ENCODE measurements at regions not wholly inside any gene's neighbourhood (a gene's known extent, or its start where the extent isn't known, plus 50 kb on each side); places are given as distances from the start of the nearest gene placed in this dataset.

DNA sequence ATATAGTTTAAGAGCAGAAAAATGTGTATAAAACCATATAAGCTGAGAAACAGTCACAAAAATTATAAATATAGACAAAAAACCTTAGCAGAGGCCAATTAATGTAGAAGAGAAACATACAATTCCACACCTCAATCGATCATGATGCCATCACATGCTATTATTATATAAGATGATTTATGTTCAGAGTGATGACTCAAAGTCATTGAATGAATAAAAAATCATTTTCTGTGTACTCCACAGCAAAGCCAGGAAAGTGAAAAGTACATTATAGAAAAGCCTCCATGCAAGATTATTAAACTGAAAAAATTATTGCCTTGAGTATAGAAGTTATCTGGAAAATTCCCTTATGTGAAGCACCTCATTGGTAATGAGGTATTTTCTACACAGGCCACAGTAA is 229.2 kb upstream of the PPFIA2 start:
- ATAC-seq, result no peak

DNA sequence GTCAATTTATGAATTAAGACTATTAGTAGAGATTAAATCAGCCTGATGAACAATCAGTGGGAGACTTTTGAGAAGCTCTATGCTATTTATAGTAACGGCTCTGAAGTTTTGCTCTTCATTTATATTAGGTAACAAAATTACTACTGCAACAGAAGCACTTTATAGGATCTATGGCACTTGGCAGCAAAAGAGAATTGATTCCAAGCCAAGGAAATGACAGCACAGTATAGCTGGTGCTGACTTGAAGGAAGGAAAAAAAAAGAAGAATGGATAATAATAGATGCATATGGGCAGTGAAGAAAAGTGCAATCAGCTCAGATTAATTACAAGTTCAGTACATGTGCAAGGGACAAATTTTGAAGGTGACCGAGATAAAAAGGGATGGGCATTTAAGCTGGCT is 228.2 kb upstream of the PPFIA2 start:
- intact Hi-C loops (cut with DNase I), result no loop called here
- no peak for ATAC-seq
- no peak for DNase-seq (ENCODE audit: low spot score)

More for the DNA sequence above, 229.2 kb upstream of the PPFIA2 start:
- DNase-seq (ENCODE audit: low spot score), result no peak
- intact Hi-C loops (cut with DNase I), result no loop called here

DNA sequence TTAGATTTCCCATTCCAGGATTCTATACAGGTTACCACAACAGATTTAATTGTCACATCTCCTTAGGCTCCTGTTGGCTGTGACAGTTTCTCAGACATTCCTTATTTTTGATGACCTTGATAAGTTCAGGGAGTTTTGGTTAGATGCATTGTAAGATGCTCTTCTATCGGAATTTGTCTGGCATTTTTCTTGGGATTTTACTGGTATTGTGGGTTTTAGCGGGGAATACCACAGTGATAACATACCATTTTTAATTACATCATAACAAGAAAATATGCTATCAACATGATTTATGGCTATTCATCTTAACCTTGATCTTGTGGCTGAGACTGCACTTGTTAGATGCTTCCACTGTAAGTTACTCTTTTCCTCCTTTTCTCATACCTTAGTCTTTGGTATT is 217.5 kb upstream of the PPFIA2 start:
- intact Hi-C loops (cut with DNase I), result no loop called here
- ATAC-seq (no peak), DNase-seq (ENCODE audit: low spot score) (no peak)

DNA sequence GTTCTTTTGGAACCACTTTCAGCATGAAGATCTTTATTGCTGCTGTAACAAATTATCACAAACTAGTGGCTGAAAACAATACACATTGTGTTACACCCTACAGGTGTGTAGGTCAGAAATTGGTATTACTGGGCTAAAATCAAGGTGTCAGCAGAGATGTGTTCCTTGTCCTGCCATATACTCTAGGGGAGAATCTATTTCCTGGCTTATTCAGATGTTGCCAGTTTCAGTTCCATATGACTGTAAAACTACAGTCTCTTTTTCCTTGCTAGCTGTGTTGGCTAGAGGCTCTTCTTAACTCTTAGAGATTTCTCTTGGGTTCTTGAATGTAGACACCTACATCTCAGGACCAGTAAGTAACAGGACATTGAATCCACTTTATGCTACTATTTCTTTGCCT is 215.6 kb upstream of the PPFIA2 start:
- DNase-seq (ENCODE audit: low spot score), result no peak
- intact Hi-C loops (cut with DNase I), result no loop called here
- no peak for ATAC-seq

DNA sequence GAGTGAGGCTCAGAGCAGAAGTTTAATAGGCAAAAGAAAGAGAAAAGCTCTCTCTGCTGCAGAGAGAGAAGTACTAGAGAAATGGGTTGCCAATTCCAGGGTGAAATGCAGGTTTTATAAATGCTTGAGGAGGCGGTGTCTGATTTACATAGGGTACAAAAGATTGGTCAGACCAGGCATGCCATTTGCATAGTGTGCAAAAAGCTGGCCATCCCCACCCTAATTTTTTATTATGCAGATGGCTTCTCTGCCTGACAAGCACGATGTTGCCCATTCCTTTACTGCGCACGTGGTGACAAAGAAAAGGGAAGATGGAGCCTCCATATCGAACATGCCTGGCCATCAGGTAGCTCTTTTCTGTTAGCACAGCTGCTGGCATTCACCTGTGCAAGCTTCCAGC is 209.3 kb upstream of the PPFIA2 start:
- ATAC-seq (no peak), DNase-seq (ENCODE audit: low spot score) (no peak)
- intact Hi-C loops (cut with DNase I), result no loop called here

DNA sequence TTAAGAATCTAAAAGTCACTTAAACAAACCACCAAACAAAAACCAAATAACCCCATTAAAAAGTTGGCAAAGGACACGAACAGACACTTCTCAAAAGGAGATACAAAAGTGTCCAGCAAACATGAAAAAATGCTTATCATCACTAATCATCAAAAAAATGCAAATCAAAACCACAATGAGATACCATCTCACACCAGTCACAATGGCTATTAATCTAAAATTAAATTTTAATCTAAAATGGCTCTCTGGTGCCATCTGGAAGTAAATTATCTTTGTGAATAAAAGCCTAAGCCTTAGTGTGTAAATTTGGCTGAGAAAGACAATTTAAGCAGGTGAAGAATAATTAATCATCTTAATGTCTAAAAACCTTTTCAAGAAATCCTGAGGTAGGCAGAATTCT is 204.5 kb upstream of the PPFIA2 start:
- intact Hi-C loops (cut with DNase I), result no loop called here
- ATAC-seq, result no peak
- no peak for DNase-seq (ENCODE audit: low spot score)

DNA sequence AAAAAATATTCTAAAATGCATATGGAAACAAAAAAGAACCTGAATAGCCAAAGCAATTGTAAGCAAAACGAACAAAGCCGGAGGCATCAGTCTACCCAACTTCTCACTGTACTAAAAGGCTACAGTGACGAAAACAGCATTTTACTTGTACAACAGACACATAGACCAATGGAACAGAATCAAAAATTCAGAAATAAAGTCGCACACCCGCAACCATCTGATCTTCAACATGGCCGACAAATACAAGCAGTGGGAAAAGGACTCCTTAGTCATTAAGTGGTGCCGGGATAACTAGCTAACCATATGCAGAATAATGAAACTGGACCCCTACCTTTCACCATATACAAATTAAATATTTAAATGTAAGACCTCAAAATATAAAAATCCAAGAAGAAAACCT is 203.9 kb upstream of the PPFIA2 start:
- ATAC-seq (no peak), DNase-seq (ENCODE audit: low spot score) (no peak)
- intact Hi-C loops (cut with DNase I), result no loop called here

DNA sequence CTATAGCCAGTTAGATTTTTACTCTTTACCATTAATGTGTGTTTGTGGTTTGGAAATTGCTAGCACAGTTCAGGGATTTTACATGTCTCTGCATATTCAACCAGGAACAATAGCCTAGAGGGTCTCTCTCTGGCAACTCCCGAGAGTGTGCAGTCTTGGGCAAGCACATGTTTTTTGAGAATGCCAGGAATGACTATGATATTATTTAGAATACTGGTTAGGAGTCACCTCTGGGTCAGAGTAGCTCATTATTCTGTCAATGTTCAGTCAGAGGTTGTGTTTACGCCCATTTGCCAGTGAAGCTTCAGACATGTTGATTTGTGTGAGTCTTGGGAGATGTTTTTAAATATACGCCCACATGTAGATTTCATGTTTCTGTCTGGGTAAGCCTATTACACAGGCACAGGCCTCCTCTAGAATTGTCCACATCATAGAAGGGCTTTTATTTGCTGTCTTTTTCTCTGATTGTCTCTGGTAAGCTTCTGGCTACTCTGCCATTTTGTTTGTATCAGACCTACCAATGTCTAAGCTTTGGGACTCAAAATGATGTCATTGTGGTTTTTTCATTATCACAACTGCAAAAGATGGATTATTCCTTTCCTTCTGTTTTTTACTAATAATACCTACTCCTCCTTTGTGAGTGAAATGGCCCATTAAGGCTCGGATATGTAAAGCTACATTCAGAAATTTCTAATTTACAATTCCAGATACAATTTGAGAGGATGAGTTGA is 203.1 kb upstream of the PPFIA2 start:
- ATAC-seq (no peak), DNase-seq (ENCODE audit: low spot score) (no peak)
- intact Hi-C loops (cut with DNase I), result no loop called here

DNA sequence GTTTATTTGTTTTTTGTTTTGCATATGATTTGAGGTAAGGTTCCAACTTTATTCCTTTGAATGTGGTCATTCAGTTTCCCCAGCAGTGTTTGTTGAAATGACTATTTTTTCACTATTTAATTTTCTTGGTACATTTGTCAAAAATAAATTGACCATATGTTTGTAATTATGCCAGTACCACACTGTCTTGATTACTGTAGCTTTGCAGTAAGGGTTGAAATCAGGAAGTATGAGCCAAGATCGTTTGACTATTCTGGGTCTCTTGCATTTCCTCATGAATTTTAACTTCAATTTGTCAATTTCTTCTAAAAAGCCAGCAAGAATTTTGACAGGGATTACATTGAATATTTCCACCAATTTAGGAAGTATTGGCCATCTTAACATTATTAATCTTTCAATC is 199.3 kb upstream of the PPFIA2 start:
- DNase-seq (ENCODE audit: low spot score), result no peak
- ATAC-seq, result no peak
- intact Hi-C loops (cut with DNase I), result no loop called here

DNA sequence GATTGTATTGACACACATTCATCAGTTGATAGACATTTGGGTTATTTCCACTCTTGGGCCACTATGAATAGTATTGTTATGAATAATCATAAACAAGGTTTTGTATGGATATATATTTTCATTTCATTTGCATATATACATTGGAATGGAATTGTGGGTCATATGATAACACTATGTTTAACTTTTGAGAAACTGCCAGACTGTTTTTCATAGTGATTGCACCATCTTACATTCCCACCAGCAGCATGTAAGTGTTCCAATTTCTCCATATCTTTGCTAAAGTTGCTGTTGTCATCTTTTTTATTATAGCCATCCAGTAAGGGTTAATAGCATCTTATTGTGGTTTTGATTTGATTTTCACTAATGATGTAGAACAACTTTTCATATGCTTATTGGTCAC is 198.5 kb upstream of the PPFIA2 start:
- intact Hi-C loops (cut with DNase I), result no loop called here
- DNase-seq (ENCODE audit: low spot score), result no peak
- no peak for ATAC-seq

DNA sequence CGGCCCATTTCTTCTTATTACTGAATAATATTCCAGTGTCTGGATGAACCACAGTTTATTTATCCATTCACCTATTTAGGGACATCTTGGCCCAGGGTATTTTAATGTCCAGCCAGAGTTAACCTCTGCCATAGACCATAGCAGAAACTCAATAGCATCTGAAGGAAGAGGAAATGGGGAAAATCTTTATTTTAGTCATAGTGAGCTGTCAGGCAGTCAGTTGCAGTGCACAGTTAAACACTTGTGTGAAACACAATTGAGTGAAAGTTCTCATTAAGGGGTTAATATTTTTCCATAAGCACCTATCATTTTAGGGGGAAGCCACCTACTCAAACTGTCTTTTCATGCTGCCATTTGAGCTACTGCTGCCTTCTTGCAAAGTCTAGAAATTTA is 197.3 kb upstream of the PPFIA2 start:
- intact Hi-C loops (cut with DNase I), result no loop called here
- no peak for ATAC-seq
- no peak for DNase-seq (ENCODE audit: low spot score)

DNA sequence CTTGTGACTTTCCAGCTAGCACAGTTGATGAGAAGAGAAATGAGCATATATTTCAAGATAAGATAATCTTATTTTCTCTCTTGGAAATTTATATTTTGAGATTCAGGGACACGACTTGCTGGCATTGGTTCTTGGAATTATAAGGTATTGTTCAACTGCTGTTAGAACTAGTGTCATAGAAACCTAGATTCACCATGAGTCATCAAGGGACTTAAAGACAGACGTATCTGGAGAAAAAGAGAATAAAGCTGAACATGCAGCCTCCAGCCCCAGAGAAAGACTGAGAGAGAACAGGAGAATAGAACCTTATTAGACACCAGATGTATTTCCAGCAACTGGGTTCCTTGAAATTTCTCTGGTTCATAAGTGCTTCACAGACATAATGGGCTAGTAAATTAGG is 194.4 kb upstream of the PPFIA2 start:
- no peak for DNase-seq (ENCODE audit: low spot score)
- intact Hi-C loops (cut with DNase I), result no loop called here
- no peak for ATAC-seq

DNA sequence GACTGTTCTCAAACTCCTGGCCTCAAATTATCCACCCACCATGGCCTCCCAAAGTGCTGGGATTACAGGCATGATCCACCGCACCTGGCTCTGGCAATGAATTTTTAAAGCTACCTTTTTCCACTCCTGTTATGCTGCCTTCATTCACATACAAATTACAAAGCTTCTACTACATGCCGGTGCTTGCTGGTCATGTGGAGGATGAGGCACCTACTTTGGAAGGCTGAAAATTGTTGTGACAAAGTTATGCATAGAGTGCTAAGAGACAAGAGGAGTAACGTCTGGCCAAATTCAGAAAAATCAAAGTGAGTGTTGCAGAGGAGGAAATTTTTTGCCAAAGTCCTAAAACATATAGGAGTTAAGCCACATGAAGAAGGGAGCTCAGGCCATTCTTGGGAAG is 191.7 kb upstream of the PPFIA2 start:
- intact Hi-C loops (cut with DNase I), result no loop called here
- no peak for DNase-seq (ENCODE audit: low spot score)
- ATAC-seq, result no peak

DNA sequence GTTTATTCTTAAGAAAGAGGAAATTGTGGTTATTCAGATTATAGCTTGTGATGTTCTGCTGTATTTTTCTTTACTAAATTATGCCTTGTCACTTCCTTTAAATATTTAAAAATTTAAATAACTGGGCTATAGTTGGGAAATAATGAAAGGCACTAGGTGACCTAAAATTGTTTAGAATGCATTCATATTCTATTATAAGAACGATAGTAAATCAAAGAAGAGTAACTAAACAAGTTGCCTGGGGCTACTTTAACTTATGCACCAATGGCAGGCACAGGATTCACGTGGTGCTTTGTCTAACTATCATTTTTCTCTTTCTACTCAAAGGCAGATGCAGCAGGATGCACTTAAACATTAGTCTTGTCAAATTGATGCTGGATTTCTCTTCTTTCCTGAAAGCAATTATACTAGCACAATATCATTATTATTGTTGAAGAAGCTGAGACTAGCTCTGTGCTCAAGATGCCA is 190.7 kb upstream of the PPFIA2 start:
- DNase-seq (ENCODE audit: low spot score), result no peak
- intact Hi-C loops (cut with DNase I), result no loop called here
- ATAC-seq, result no peak

DNA sequence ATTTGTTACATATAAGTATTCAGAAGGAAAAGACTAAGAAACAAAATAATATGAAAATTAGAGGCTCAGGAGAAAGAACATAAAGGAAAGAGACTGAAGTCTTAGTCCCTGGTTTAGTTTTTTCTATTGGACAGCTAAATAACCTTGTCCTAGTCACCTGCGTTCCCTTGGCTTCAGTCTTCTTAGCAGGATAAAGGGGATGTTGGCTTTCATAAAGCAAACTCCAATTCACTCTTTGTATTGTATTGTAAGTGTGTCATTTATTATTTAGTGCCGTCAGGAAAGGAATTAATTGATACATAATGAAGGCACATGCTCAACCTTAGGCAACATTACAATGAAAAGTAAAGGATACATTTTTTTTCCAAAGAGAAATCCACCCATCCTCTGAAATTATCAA is 190.3 kb upstream of the PPFIA2 start:
- ATAC-seq (no peak), DNase-seq (ENCODE audit: low spot score) (no peak)
- intact Hi-C loops (cut with DNase I), result no loop called here

DNA sequence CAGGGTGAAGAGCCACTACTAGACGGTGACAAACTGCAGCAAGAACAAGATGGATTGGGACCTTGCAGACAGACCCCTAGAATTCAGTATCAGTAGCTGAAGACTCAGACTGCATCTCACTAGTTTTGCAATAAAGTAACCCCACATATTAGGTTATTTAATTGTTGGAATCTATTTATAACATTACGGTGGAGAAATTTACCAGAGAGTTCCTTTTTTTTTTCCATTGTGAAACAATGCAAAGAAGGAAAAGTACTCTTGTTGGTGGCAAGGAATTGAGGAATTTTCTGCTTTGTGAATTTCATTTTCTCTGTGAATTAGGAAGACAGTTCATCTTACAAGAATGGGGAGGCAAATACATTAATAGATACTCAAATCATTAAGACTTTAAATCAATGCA is 185.7 kb upstream of the PPFIA2 start:
- no peak for ATAC-seq
- no peak for DNase-seq (ENCODE audit: low spot score)
- intact Hi-C loops (cut with DNase I), result no loop called here

DNA sequence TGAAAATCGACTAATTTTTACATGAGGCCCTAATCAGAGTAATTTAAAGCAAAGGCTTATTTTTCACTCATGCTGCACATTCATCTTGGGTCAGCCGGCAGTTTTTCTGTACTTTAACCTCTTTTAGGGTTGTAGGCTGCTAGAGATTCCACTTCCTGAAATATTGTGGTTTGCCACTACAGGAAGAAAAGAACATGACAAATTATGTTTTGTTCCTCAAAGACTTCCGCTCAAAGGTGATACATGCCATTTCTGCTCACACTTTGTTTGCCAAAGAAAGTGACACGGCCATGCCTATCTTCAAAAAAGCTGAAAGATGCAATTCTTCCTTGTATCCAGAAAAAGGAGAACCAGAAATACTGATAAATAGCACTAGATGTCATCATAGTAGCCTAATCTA is 183.4 kb upstream of the PPFIA2 start:
- ATAC-seq (no peak), DNase-seq (ENCODE audit: low spot score) (no peak)
- intact Hi-C loops (cut with DNase I), result no loop called here

DNA sequence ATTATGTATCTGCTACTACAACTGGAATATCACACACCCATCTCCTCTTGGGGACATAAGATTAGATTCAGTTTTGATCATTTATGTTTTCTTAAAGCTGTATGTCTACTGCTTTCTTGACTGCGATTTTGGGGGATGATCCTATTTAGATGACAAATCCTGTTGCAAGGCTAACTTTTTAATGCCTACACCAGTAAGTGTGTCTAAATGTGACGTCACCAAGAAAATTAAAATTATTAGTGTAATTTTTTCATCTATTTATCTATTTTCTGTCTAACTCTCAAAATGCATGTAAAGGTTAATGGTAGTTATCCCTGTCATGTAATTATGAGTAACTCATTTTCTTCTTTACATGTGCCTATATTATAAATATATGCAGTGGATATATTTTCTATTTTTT is 170.9 kb upstream of the PPFIA2 start:
- ATAC-seq (no peak), DNase-seq (ENCODE audit: low spot score) (no peak)
- intact Hi-C loops (cut with DNase I), result no loop called here

DNA sequence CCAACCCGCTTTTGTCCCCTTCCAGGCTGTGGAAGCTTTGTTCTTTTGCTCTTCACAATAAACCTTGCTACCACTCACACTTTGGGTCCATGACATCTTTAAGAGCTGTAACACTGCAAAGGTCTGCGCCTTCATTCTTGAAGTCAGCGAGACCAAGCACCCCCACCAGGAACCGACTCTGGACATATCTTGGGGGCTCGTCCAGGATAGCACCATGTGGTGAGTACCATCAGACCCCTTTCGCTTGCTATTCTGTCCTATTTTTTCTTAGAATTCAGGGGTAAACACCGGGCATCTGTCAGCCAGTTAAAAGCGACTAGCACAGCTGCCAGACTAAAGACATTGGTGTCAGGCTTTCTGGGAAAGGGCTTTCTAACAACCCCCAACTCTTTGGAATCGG is 137.6 kb upstream of the PPFIA2 start:
- intact Hi-C loops (cut with DNase I), result no loop called here
- no peak for DNase-seq (ENCODE audit: low spot score)
- no peak for ATAC-seq

DNA sequence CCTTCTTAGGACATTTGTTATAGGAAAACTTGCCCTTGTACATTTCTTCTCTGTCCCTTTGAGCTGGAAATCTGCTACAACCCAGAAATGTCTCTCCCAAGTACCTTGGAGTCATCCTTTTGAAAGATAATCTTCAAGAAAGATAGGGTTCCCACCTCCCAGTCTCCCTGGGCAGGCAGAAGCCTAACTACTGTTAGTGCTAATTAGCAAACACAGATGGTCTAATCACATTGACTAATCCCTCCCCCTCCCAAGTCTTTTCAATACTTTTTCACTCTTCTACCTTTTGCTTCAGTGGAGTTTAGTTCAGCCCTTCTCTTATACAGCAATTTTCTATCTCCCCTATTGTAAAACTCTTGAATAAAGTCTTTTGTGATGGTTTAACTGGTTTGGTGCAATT is 129.8 kb upstream of the PPFIA2 start:
- DNase-seq (ENCODE audit: low spot score) (no peak), ATAC-seq (no peak)
- intact Hi-C loops (cut with DNase I), result no loop called here

DNA sequence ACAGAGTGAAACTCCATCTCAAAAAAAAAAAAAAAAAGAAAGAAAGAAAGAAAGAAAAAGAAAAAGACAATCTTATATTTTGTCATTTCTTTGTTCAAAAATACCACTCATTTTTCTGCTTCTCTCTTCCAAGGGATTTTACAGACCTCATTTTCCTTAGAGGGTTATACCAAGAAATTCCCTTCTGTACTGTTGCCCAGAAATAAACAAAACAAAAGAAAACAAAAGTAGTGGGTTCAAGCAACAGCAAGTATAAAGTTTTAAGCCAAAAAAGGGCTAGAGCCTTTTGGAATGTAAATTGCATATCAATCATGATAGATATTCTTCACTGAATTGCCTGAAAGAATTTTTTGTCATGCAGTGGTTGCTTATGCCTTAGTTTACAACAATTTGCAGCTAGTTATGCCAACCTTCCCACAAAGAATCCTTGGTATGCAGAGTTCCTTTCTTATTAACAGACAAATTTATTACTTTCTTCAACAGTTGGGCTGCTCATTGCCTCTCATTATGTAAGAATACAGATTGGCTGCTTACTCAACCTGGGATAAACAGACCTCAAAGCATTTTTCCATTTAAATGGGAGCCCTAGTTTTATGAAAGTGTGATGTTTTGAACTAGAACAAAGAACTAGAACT is 129.1 kb upstream of the PPFIA2 start:
- intact Hi-C loops (cut with DNase I), result no loop called here
- ATAC-seq (peak; percentile 44), DNase-seq (ENCODE audit: low spot score) (no peak)

Data from sciatic nerve (tissue), 2 donors.